GM12874 (cell line): ENCODE measurements at regions not wholly inside any gene's neighbourhood (a gene's known extent, or its start where the extent isn't known, plus 50 kb on each side); places are given as distances from the start of the nearest gene placed in this dataset.

ENCODE experiments used
- TF ChIP-seq, protein P1 (sequence below): IDR thresholded peaks from 2 replicates; pipeline ENCODE4 v1.5.1; 2011; ENCODE audit warnings: low read depth, mild to moderate bottlenecking, control low read depth, low read length, moderate library complexity; ENCODE audit not compliant: insufficient read depth

DNA sequence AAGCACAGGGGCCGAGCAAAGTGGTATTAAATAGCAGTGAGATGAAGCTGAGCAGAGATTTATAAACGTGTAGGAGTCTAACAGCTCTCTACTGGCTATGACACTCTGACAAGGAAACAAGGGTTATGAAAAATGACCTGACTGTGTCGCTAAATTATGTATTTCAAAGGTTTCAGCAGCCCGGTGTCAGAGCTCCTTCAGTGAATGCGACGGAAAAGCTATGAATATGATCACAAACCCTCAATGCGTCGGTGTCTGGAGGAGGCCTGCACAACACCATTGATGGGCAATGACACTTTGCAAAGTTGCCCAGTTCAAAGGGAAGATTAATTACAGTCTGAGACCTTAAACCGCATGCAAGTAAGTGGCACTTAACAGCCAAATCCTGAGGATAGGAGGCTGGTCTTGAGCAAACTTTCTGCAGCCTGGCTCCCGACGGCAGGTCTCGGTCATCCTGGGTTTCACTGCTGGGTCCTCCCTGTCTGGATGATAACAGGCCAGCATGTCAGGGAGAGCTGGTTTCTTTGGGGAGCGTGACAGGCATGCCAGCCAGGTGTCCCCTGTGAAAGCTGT lies 615.1 kb upstream of the SALL3 start:
- TF ChIP-seq, protein P1, sequence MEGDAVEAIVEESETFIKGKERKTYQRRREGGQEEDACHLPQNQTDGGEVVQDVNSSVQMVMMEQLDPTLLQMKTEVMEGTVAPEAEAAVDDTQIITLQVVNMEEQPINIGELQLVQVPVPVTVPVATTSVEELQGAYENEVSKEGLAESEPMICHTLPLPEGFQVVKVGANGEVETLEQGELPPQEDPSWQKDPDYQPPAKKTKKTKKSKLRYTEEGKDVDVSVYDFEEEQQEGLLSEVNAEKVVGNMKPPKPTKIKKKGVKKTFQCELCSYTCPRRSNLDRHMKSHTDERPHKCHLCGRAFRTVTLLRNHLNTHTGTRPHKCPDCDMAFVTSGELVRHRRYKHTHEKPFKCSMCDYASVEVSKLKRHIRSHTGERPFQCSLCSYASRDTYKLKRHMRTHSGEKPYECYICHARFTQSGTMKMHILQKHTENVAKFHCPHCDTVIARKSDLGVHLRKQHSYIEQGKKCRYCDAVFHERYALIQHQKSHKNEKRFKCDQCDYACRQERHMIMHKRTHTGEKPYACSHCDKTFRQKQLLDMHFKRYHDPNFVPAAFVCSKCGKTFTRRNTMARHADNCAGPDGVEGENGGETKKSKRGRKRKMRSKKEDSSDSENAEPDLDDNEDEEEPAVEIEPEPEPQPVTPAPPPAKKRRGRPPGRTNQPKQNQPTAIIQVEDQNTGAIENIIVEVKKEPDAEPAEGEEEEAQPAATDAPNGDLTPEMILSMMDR = no peak

DNA sequence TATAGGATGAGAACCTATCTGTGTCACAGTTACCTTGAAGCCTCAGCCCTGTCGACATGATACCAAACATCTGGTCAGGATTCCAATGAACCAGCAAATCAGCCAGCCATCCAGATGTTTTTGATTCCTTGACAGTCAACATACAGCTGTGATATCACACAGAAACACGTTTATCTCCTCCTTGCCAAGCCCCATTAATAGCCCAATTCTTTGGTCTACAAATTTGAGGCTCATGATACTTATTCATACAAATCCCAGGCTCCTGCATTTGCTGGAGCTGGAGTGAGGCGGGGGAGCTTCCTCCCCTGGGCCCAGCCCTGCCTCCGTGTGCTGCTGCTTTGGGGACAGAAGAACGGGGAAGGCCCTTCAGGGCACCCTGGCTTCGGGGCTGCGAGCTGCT lies 611.6 kb upstream of the SALL3 start:
- TF ChIP-seq, protein P1 = no peak

DNA sequence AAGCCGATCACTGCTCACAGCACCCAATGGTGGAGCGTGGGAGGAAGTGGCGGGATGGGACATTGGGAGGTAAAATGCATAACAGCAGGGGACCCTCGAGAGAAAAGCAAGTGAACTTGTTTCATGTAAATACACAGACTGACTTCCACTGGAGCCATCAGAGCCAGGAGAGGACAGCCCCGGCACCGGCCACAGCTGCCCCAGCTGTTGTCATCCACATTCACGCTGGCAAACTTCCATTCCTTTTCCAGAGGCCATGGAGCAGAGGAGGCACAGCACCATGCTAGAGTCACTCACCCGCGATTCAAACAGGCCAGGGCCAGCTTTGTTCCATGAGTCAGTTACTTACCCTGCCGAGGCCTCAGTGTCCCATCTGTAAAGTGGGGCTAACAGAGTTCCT lies 610.9 kb upstream of the SALL3 start:
- TF ChIP-seq, protein P1 = no peak

DNA sequence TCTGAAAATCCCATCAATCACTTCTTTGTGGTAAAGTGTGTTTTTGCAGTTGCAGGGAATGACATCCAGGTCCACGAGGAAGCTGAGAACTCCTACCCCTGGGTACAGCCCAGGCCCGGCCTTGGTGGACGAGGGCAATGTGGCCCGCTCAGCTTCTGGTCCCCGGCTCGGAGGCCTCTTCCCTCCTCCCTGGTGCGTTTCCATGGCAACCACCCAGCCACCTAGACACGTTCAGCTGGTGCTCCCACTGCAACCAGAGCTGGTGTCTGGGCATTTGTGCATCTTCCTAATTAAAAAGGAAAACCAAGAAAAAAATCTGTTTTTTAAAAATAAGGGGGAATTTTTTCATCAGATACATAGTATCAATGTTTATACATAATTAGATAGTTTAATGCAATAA lies 603.6 kb upstream of the SALL3 start:
- TF ChIP-seq, protein P1 = no peak

DNA sequence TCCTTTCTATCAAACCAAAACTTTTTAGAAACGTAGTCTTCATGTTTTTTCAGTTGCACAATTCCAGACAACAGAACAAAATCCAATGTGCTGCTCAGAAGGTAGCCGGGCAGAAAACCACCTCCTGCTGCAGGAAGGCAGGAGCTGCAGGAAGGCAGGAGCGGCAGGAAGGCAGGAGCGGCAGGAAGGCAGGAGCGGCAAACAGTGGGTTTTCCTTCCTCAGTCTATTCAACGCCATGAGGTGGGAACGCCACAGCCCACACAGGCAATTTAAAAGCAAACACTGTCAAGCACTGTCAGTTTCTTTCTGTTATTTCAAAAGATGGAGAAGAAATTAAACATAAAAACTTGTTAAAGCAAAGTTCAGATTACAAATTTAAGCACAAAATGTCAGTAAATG lies 601.2 kb upstream of the SALL3 start:
- TF ChIP-seq, protein P1 = no peak

DNA sequence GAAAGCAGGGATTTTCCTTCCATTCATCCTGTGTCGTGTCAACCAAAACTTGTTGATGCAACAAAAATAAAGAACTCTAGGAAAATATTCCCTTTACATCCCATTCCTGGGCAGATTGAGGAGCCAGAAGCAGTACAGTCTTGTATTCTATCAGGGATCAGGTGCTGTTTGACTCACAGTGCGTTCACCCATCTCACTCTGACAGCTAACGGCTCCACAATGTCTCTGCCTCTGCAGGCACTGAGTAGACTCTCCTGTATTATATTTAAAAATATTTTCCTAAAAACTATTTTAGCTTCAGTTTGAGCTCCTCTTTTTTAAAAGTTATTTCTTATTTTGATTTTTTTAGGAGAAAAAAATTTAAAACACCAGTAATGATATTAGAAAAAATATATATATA lies 600.6 kb upstream of the SALL3 start:
- TF ChIP-seq, protein P1 = no peak

DNA sequence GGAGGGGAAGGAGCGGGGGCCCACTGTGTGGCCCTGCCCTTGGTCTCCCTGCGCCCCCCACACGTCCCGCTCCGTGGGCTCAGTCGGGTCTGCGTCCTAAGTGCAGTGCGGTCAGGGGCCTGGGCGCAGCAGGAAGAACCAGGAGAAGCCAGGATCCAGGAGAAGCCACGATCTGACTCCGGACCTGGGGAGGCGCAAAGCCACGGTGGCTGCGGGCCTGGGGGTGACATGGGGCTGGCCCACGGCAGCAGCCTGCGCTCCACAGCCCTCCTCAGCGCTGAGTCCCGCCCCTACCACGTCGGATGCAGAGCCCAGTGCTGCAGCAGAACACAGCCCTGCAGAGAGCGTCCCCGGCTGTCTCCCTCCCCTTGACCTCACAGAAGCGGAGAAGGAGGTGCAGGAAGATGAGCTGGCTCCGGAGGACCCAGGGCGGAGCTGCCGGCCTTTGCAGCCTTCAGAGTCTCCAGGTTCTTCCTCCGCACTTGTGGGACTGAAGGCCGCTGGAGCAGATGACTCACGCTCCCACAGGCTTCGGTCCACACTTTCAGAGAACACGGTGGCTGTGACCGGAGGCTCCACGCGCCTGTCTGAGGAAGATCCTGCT lies 589.2 kb upstream of the SALL3 start:
- TF ChIP-seq, protein P1 = no peak
